Uterus (tissue), 2 donors: ENCODE measurements at regions not wholly inside any gene's neighbourhood (a gene's known extent, or its start where the extent isn't known, plus 50 kb on each side); places are given as distances from the start of the nearest gene placed in this dataset.

Source experiments
- CTCF ChIP-seq, 4 experiments: fragments of 200-600 bp in 2 of 4; fragments of 450-650 bp in 2 of 4; sonication (generic) in 2 of 4; IDR thresholded peaks; one replicate each; pipeline ENCODE4 v1.5.1; 2016 to 2019; ENCODE audit warnings: antibody characterized with exemption in 4 of 4, mild to moderate bottlenecking in 2 of 4, moderate library complexity in 1 of 4
- POLR2A ChIP-seq, 2 donors: fragments of 450-650 bp; IDR thresholded peaks; one replicate each; pipeline ENCODE4 v1.6.1; 2016; ENCODE audit warnings: antibody characterized with exemption in 2 of 2, mild to moderate bottlenecking in 1 of 2, moderate library complexity in 1 of 2

DNA sequence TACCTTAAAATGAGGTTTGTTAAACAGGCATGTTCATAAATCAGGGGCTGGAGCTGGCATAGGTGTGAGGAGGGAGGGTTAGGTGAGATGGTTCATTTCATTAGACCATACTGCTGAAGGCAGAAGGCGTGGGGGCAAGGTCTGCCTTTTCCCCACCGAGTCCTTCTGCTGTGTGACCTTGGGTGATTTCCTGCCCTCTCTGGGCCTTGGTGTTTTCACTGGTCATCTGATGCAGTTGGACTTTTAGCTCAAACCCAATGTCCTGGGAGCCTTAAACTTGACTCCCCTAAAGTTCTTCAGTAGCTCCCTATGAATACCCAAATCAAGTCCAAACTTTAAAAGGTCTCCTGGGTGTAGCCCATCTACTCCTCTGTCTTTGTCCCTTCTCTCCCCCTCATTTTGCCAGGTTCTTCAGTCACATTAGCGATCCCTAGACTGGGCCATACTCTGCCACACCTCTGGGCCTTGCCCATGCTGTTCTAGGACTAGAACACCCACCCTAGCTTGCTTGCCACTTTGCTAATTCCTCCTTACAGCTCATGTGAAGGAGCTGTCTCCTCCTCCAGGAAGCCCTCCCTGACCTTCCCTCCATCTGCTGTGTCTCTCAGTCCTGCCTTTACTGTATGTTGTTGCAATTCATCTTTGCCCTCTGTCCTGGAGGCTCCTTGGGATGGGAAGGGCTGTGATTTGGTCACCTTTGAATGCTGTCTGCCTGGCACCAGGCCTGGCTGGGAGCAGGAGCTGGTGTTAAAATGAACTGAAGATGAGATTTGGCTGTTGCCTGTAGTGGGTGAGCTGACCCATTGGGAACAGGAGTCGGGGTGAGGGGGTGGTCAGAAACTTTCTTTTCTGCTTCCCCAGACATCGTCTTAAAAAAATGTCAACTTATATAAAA lies 85.4 kb upstream of the HS6ST1 start:
- TF ChIP-seq POLR2A (IDR thresholded peaks at IDR 0.05), result no peak
- TF ChIP-seq CTCF (IDR thresholded peaks at IDR 0.05), result no peak
